ENCODE measurements at regions not wholly inside any gene's neighbourhood (a gene's known extent, or its start where the extent isn't known, plus 50 kb on each side); places are given as distances from the start of the nearest gene placed in this dataset.
A peak's percentile ranks its signal among the peaks of the same experiment; 100 is the strongest.
"Not testable (repeated sequence)": the region's sequence is repeated elsewhere in the genome, so short reads cannot be mapped to it uniquely, and the experiment has no call there.

- DNase-seq (ENCODE audit: low spot score) = no peak
- intact Hi-C loops (cut with DNase I) = loop anchor here in 1 of 2 donors (10.0 kb wide), 1 partner anchor 272 kb away; no protein-coding TSS in a partner anchor
Observed at GRCh38 chr7:3156508-3156907, 112.8 kb upstream of the CARD11 start.

DNA sequence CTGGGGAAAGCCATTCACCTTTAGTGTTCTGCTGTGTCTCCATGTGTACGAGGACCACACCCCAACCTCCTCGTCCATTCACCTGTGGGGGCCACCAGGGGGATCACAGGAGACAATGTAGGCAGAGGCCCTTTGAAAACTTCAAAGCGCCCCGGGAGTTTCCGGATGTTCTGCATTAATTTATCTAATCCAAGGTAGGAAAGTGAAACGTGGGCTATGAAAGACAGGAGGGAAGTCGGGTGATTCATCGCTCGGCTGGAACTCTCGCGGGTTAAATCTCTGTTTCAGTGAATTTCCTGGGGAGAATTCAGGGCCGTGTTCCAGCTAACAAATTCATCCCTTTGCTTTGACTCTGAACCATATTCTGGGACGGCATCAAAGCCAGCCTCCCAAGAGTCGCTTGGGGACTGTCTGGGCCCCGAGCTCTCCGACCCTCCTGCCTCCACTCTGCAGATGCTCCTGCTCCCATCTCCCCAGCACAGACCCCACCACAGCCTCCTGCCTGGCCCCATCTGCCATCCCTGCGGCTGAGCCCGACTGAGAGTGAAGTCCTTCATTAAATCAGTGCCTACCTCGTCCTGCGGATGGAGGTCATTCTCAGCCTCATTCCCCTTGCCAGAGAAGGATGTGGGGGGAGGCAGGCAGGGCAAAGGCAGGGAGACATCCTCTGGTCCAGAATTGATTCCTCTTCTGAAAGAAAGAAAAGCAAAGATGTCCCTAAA, 114.1 kb upstream of the CARD11 start:
- intact Hi-C loops (cut with DNase I) = loop anchor here in 1 of 2 donors (10.0 kb wide), 1 partner anchor 273 kb away; no protein-coding TSS in a partner anchor
- DNase-seq (ENCODE audit: low spot score) = peak; percentile 68

DNA sequence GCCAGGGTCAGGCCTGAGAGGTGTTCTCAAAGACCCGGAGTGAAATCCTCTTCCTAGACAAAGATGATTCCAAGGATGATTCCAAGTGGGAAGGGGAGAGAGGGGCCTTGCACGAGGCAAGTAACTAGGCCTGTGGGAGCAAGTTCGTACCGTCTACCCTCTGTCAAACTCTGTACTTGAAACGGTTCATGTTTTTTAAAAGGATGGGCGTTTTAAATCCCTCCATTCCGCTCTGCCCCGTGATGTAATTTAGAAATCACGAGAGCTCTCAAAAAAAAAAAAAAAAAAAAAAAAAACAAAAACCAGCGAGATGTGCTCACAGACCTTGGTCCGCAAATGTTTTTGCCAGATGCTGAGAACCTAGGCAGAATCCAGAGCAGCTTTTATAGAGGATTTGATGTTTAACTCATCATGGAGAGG, 114.7 kb upstream of the CARD11 start:
- no peak for DNase-seq (ENCODE audit: low spot score)
- intact Hi-C loops (cut with DNase I) = loop anchor here in 1 of 2 donors (10.0 kb wide), 1 partner anchor 274 kb away; no protein-coding TSS in a partner anchor

- no peak for DNase-seq (ENCODE audit: low spot score)
- intact Hi-C loops (cut with DNase I) = loop anchor here in 1 of 2 donors (10.0 kb wide), 1 partner anchor 274 kb away; no protein-coding TSS in a partner anchor
Observed at GRCh38 chr7:3159039-3159438, 115.4 kb upstream of the CARD11 start.

DNA sequence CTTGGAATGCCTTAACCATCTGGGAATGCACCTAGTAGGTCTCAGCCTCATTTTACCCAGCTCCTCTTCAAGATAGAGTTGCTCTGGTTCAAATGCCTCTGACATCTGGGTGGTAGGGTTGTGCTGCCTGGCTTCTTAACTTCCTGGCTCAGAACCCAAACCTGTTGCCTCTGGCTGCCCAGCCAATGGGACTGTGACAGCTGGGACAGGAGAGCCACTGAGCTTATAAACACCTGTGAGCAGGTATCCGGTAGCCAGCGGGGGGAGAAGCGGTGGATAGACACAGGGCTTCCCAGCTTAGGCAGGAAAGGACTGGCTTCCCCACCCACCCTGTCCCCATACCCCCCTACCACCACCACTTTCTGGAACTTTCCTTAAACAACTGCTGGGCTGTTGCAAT, 115.8 kb upstream of the CARD11 start:
- intact Hi-C loops (cut with DNase I) = loop anchor here in 1 of 2 donors (10.0 kb wide), 1 partner anchor 275 kb away; no protein-coding TSS in a partner anchor

GRCh38 chr7:3159926-3160325, 116.3 kb upstream of the CARD11 start:
- not testable (repeated sequence) for DNase-seq (ENCODE audit: low spot score)
- intact Hi-C loops (cut with DNase I) = loop anchor here in 1 of 2 donors (10.0 kb wide), 1 partner anchor 275 kb away; no protein-coding TSS in a partner anchor

More for the DNA sequence above, 115.8 kb upstream of the CARD11 start:
- DNase-seq (ENCODE audit: low spot score) = no peak

DNA sequence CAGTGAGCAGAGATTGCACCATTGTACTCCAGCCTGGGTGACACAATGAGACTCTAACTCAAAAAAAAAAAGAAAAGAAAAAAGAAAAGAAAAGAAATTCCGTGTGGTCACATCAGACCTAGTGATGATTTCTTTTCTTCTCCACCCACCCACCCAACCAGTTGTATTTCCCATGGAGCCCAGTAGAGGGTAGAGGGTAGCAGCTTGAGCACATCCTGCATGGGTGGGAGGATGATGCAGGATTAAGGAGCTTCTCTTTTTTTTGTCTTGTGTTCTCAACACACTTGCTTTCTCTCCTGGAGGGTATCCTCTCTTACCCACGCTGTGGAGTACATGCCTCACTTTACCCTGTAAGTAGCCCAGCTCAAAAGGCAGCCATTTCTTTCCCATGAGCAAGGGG, 118.6 kb upstream of the CARD11 start:
- DNase-seq (ENCODE audit: low spot score) = no peak
- intact Hi-C loops (cut with DNase I) = no loop called here

DNA sequence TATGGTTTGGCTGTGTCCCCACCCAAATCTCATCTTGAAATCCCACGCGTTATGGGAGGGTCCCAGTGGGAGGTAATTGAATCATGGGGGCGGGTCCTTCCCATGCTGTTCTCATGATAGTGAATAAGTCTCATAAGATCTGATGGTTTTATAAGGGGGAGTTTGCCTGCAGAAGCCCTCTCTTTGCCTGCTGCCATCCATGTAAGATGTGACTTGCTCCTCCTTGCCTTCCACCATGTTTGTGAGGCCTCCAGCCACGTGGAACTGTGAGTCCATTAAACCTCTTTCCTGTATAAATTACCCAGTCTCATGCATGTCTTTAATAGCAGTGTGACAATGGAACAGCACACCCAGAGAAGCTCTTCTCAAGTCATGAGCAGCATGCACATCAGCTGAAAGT, 119.1 kb upstream of the CARD11 start:
- DNase-seq (ENCODE audit: low spot score); intact Hi-C loops (cut with DNase I): not testable (repeated sequence)

DNA sequence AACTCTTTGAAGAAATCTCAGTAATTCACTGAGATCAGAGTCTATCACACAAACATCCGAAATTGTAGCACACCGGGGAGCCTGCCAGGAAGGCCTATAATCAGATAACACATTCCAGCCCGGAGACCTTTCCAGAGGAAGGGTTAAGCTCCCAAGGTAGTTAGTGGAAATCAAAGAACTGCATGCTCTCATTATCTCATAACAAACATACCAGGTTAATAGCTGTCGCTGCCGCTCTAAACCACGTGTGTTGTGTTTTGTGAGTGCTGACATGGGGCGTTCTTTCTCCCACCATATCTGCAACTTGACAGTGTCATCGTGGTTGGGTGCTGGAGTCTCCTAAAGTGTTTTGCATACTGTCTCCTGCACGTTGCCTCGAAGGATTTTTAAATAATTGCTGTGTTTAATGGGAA, 120.7 kb upstream of the CARD11 start:
- no peak for DNase-seq (ENCODE audit: low spot score)
- intact Hi-C loops (cut with DNase I) = no loop called here

DNA sequence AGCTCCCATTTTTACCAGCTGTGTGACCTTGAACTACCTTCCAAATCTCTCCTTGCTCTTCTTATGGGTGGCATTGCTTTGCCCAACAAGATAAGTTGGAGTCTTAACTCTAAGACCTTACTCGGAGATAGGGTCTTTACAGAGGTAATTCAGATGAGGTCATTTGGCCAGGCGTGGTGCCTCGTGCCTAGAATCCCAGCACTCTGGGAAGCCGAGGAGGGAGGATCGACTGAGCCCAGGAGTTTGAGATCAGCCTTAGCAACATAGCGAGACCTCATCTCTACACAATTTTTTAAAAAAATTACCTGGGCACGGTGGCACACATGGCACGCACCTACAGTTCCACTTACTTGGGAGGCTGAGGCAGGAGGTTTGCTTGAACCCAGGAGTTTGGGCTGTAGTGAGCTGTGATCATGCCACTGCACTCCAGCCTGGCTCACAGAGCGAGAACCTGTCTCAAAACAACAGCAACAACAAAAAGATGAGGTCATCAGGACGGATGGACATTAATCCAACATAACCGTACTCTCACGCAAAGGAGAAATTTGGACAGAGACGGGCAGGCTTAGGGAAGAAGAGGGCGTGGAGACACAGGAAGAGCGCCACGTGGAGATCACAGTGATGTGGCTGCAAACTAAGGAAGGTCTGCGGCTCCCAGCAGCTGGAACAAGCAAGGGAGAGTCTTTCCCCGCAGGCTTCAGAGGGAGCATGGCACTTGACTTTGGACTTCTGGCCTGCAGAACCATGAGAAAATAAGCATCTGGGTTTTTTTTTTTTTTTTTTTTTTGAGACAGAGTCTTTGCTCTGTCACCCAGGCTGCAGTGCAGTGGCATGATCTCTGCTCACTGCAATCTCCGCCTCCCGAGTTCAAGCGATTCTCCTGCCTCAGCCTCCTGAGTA, 122.3 kb upstream of the CARD11 start:
- no peak for DNase-seq (ENCODE audit: low spot score)
- intact Hi-C loops (cut with DNase I) = no loop called here

- intact Hi-C loops (cut with DNase I) = no loop called here
- DNase-seq (ENCODE audit: low spot score) = no peak
Observed at GRCh38 chr7:3167551-3167950, 123.9 kb upstream of the CARD11 start.

DNA sequence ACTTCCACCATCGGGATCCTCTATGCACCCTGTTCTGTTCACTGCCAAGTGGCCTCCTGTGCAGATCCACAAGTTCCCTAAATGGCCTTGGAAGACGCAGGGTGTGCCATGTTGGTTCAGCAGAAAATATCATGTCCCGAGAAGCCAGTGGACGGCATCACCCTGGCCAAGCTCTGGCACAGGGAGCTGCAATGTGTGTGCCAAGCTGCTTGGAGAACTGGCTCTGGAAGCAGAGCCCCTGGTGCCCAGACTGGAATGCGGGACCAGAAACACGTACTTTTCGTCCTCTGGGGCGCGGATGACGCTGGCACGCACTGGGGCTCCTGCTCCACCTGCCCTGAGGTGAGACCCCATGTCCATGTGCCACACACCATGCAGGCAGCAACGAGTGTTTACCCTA, 124.7 kb upstream of the CARD11 start:
- DNase-seq (ENCODE audit: low spot score) = no peak
- intact Hi-C loops (cut with DNase I) = no loop called here

DNA sequence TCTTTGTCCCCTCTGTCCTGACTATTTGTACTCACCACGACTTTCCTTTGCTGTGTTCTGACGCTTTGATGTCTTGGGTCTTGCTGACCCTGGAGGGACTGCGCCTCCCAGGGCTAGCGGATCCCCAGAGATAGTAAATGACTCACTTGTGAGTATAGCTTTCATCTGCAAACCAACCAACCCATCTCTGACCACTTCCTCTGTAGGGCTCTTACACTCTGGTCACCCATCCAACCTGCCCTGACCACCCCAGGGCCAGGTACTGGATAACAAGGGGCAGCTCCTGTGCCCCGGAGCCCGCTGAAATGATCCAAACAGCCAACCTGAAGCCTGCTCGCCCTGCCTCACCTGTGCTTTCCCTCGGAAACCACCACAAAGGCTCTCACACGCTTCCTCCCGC, 125.2 kb upstream of the CARD11 start:
- intact Hi-C loops (cut with DNase I) = no loop called here
- no peak for DNase-seq (ENCODE audit: low spot score)

DNA sequence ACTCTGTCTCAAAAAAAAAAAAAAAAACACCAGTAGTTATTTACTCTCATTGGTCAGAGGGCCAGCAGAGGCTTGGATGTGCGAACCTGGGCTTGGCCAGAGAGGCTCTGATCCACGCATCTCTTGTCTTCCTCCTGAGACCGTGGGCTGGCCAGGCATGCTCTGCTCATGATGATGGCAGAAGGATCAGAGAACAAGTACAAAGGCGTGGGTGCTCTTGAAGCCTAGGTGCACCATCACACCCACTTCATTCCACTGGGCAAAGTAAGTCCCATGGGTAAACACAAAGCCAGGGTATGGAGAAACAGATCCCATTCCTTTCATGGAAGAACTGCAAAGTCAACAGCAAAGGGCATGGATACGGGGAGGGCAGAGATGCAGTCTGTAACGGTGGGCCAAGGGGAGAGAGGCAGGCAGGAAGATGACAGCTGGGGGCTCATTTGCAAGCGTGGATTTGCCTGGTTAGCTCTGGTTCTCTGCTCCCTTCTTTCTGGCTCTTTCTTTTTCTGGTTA, 128.2 kb upstream of the SDK1 start:
- intact Hi-C loops (cut with DNase I) = no loop called here
- DNase-seq (ENCODE audit: low spot score) = no peak

DNA sequence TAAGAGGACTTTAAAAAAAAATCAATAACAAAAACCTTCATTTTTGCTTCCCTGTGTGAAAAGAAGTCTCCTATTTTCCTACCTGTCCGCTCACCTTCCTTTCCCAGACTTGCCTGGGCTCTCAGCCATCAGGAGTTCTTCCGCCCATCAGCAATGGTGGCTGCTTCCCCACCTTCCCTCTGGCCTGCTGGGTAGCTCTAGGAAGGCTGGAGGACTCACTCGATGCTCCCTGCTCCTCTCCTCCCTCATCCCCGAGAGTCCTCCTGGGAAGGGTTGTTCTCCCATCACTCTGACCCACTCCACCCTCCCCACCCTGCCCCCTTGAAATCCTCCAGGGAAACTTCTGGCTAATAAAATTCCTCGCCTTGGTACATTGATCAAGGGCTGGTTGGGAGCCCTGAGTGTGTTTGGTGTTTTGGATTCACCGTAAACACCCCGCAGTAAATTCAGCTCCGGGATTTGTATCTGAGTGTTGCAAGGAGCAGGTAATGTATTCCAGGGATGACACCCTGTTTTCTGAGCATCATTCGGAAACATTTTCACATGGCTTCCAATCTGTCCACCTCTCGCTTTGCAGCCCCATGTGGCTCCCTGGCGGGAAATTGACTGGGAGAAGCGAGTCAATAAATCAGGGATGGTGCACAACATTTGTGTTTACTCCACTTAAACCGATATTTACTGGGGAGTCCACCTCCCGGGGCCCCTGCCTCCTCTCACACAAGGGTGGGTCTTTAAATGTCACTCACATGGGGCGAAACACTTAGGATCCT, 126.4 kb upstream of the SDK1 start:
- DNase-seq (ENCODE audit: low spot score) = peak; percentile 48
- intact Hi-C loops (cut with DNase I) = no loop called here

DNA sequence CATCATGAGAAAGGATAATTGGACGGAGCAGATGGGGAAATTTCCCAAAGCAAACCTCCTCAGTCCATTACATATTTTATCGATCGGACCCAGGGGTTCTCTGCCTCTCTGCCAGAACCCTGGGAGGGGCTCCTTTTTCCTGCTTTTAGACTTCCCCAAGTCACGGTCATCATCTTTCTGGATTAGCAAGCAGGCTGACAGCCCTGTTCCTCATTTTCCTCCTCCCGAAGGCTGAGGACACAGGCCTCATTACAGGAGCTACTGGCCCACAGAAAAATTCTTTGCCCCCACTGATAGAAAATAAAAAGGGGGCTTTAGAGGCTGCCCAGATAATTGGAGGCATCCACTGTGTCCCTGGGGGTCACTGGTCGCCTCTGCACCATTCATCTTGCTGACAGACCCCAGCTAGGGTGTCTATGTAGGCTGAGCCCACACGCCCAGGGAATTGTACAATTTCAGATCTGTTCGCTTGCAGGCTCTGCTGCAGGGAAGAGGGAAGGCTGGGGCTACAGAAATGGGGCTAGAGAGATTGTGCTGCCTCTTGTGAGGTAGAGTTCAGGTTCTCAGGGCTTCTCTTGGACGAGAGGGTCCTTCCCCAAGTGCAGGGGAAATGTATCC, 125.7 kb upstream of the SDK1 start:
- peak; percentile 20 for DNase-seq (ENCODE audit: low spot score)
- intact Hi-C loops (cut with DNase I) = no loop called here

- peak; percentile 22 for DNase-seq (ENCODE audit: low spot score)
- intact Hi-C loops (cut with DNase I) = no loop called here
Observed at GRCh38 chr7:3176112-3177000, 124.7 kb upstream of the SDK1 start.

DNA sequence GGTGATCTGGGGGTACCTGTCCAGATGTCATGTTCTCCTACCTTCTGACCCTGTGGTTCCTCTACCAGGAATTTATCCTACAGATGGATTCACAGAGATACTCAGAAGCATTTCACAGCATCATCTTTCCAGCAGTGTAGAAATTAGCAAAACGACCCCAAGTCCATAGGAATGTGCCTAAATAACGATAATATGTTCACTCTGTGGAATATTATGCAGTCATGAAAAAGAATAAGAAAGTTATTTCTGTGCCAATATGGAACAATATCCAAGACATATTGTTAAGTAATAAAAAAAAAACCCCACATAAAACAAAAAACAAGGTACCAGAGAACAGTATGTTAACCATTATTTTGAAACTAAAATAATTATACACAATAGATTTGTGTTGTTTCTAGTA, 123.8 kb upstream of the SDK1 start:
- intact Hi-C loops (cut with DNase I) = no loop called here

More for the DNA sequence above, 123.8 kb upstream of the SDK1 start:
- DNase-seq (ENCODE audit: low spot score) = no peak

All from posterior vena cava (tissue), 2 donors.